GM12864 (cell line): ENCODE measurements at regions not wholly inside any gene's neighbourhood (a gene's known extent, or its start where the extent isn't known, plus 50 kb on each side); places are given as distances from the start of the nearest gene placed in this dataset.

Source experiments
- DNase-seq: peaks from one replicate; pipeline ENCODE4 v3.0.0-alpha.2; 2011; ENCODE audit warnings: low read depth
- H3K4me3 ChIP-seq: 2 replicates; pipeline ENCODE4 v1.5.1; 2011; ENCODE audit warnings: mild to moderate bottlenecking, low read depth, low read length, control low read depth
- CTCF ChIP-seq: IDR thresholded peaks from 2 replicates; pipeline ENCODE4 v1.5.1; 2011; ENCODE audit warnings: low read depth, mild to moderate bottlenecking, moderate library complexity, low read length, control low read depth, inconsistent platforms; ENCODE audit errors: missing control alignments

DNA sequence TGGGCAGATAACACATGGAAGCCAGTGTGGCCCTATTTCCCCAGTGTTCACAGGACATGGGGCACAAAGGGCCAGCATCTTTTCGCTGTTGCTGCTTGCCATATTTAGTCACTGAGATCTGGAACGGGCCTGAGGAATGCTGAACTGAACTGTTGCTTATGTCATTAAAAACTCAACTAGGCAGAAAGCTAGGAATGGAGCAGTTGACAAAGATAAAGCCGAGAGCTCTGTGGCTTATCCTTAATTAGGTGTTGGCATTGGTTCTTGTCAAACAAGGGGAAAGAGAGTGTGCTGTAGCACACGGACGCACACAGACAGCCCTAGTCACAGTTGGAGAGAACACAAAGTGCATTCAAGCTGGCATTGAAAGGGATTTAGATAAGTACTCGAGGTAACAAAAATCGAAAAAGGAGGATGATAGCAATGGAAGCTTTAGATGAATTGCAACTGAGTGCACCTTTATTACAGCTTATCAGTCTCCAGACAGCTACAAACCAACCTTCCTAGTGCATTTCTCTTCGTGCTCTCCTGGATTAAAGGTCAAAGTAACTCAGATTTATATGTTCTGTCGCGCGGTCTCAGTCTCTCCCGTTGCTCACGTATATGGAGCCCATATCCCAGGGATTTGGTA lies 450.2 kb upstream of the ZNF608 start:
- H3K4me3 ChIP-seq: no peak overlapping the region
- no peak for TF ChIP-seq CTCF
- no peak for DNase-seq

DNA sequence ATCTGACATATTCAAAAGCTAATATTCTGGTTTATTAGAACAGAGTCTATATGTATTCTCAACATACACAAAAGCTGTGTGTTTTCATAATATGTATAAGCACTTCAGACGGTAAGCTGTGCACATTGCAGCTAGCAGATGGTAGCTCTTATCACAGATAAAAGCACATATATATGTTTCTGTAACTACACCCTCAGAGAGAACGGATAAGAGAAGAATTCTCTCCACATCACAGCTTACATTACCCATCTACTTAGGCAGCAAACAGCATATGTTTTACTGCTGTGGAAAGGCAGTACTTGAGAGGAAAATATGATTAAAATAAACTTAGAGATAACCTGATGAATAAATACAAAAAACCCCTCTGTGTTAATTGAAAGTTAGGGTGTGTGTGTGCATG lies 450.9 kb upstream of the ZNF608 start:
- DNase-seq: no peak
- no peak for TF ChIP-seq CTCF
- H3K4me3 ChIP-seq: no peak overlapping the region

DNA sequence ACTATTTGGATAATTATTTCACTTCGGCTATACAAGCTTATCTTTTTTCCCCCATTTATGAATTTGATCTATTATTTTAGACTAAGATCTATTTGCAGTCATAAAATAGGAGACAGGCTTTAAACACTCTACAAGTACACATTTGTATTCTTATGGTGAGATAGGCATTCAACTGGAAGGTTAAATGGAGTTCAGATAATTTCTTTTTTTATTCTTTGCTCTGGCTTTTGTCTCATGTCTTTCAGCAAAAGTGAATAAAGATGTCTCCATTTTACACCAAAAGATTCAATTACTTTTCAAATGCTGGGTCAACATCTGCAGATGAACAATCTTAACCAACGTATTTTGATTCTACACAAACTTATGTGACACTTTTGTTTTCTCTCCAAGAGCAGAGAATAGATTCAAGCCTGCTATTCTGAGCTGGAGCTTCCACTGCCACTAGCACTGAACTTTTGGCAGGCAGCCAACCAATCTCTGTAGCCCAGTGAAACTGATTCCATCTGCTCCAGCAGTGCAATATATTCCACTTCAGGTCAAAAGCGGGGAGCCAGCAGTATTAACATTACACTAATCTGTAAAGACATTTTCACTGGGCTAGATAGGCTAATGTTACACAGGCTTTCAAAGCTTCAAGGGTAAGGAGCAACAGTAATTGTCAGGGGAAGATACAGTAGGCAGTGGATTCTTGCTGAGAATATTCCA lies 452.0 kb upstream of the ZNF608 start:
- DNase-seq: no peak
- no peak for TF ChIP-seq CTCF
- H3K4me3 ChIP-seq: no peak overlapping the region

DNA sequence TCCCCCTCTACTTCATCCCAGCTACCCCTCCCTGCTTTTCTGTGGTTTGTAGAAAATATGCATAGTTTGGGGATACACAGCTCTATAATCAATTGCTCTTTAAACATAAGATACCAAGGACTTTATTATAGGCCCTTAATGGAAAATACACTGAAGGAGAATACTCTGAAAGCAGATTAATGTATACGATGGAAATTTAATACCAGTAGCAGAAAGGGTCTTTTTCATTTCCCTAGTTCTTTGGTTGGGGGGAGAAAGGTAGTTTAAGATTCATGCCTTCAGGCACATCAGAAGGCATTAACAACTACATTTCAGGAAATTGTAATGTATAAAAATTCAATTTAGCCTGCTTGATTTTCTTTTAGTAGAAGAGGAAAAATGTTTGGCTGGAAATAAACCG lies 452.9 kb upstream of the ZNF608 start:
- no peak for DNase-seq
- no peak for TF ChIP-seq CTCF
- no peak overlapping the region for H3K4me3 ChIP-seq

DNA sequence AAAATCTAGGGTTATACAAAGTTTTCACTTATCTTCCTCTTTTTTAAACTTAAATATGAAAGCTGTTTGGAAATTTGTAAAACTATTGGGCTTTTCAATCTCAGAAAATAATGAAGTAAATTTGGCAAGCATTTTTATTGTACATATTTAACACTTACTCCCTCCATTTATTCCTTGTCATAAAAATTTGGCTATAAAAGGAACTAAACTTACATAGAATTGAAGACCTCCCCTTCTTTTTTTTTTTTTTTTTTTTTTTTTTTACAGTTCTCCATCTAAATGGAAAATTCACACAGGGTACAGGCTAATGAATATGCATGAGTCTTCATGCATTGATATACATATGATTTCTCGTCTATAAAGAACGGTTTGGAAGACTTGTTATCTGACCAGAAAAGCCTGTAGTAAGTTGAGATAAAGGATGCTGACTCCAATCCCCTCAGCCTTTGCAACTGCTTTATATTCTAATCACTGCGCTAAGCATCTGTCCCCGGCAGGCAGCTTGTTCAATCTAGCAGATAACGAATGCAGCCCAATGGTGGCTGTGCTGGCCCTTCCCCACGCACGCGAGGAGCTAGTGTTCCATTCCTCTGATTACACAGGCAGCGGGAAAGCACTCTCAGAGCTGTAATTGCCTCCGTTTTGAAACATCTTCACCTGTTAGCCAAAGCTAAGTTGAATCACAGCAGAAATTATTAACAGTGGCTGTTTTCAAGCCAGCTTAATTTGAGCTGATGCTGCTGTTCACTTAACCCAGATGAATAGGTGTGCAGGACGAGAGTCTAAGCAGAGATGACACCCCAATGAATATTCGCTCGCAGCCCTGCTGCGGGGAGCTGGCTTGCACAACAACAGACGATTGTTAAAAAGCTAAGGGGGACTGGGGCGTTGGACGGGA lies 453.8 kb upstream of the ZNF608 start:
- no peak for TF ChIP-seq CTCF
- DNase-seq: no peak
- H3K4me3 ChIP-seq: peak overlapping the region; percentile 45

DNA sequence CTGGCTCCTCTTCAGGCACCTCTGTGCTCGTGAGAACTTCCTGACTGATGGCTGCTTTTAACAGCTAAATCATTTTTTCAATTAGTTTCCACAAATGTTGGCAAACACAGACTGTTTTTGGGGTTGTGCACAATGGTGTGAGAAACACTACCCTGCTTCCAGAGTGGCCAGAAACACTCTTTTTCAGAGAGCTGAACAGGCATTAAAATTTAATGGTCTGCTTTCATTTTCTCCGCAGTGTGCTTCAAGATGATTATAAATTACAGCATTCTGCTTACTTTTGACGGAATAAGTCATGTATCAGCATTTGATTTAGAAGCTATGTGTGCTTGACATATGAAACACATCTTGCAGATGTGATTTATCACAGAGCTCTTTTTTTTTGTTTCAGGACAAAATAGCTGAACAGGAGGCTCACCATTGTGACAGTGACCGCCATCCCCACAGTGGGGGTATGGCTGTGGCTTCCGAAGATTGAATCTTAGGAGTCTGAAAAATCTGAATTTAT lies 454.5 kb upstream of the ZNF608 start:
- no peak for DNase-seq
- no peak for TF ChIP-seq CTCF
- H3K4me3 ChIP-seq: peak overlapping the region; percentile 45; the same call in 1 of the 2 replicates
